GM12878 (cell line): ENCODE measurements at regions not wholly inside any gene's neighbourhood (a gene's known extent, or its start where the extent isn't known, plus 50 kb on each side); places are given as distances from the start of the nearest gene placed in this dataset.

Experiments used
- CREB1 ChIP-seq: IDR thresholded peaks from 2 replicates; pipeline ENCODE4 v1.6.1; 2012; ENCODE audit warnings: low read depth, mild to moderate bottlenecking, inconsistent platforms
- EP300 ChIP-seq, 2 experiments: fragments of 150-350 bp in 1 of 2; IDR thresholded peaks; 2 replicates each; pipeline ENCODE4 v1.6.1; 2011 to 2012; ENCODE audit warnings: low read depth in 2 of 2, low read length in 2 of 2, borderline replicate concordance in 1 of 2, improper control_type of control experiment in 1 of 2, inconsistent platforms in 1 of 2; ENCODE audit not compliant: control insufficient read depth in 1 of 2
- FOXM1 ChIP-seq: IDR thresholded peaks from 2 replicates; pipeline ENCODE4 v1.6.1; 2012; ENCODE audit warnings: low read depth, mild to moderate bottlenecking, inconsistent platforms, low read length, moderate library complexity
- MYC ChIP-seq: IDR thresholded peaks from 2 replicates; pipeline ENCODE4 v1.6.1; 2011; ENCODE audit warnings: mild to moderate bottlenecking, low read length, moderate library complexity, inconsistent platforms; ENCODE audit not compliant: insufficient read depth, insufficient replicate concordance, insufficient read length, severe bottlenecking
- POLR2AphosphoS5 ChIP-seq: IDR thresholded peaks from 2 replicates; pipeline ENCODE4 v1.6.1; 2011; ENCODE audit warnings: mild to moderate bottlenecking, low read length, inconsistent platforms
- RAD51 ChIP-seq: fragments of 450-650 bp; IDR thresholded peaks from 2 replicates; pipeline ENCODE4 v1.6.1; 2016; ENCODE audit warnings: moderate library complexity, mild to moderate bottlenecking, inconsistent platforms
- STAT3 ChIP-seq: IDR thresholded peaks from 2 replicates; pipeline ENCODE4 v1.6.1; 2011; ENCODE audit warnings: low read depth, low read length, improper control_type of control experiment
- USF2 ChIP-seq: IDR thresholded peaks from 2 replicates; pipeline ENCODE4 v1.6.1; 2011; ENCODE audit warnings: low read depth, low read length, improper control_type of control experiment, borderline replicate concordance
- ZNF274 ChIP-seq: IDR thresholded peaks from one replicate; pipeline ENCODE4 v1.8.0; 2011; ENCODE audit not compliant: insufficient read length, insufficient read depth
- TF ChIP-seq, protein P1 (sequence below), 3 experiments: IDR thresholded peaks in 2 of 3; conservative IDR thresholded peaks in 1 of 3; 2 replicates each; pipeline ENCODE4 v1.5.1; 2011; ENCODE audit warnings: low read depth in 3 of 3, low read length in 3 of 3, mild to moderate bottlenecking in 3 of 3, control low read depth in 2 of 3, moderate library complexity in 2 of 3, inconsistent platforms in 1 of 3, mixed read lengths in 1 of 3; ENCODE audit not compliant: control insufficient read depth in 2 of 3, insufficient read depth in 1 of 3; ENCODE audit errors: extremely low read depth in 1 of 3

DNA sequence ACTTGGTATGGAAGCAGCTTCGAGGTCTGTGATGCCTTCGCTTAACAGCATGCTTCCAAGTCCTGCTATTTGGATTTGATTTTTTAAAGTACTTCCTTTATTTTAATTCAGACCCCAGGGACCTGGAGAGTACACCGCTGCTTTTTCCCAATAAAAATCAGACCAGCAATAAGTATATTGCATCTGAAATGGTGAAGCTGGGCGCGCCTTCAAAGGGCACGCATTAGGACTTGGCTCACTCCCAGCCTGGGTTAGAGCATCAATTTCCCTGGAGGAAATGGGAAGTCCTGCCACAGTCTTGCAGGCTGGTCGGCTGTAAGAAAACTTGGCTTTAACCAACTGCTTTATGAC lies 325.1 kb downstream of the RRAGC start:
- TF ChIP-seq POLR2AphosphoS5 (no peak), USF2 (no peak), STAT3 (no peak), MYC (no peak), RAD51 (no peak), EP300 (IDR thresholded peaks at IDR 0.05; ENCODE audit: borderline replicate concordance in 1 of 2, control insufficient read depth in 1 of 2, low read depth in 2 of 2, low read length in 2 of 2) (no peak), CREB1 (no peak), FOXM1 (no peak), ZNF274 (no peak)
- TF ChIP-seq, protein P1, sequence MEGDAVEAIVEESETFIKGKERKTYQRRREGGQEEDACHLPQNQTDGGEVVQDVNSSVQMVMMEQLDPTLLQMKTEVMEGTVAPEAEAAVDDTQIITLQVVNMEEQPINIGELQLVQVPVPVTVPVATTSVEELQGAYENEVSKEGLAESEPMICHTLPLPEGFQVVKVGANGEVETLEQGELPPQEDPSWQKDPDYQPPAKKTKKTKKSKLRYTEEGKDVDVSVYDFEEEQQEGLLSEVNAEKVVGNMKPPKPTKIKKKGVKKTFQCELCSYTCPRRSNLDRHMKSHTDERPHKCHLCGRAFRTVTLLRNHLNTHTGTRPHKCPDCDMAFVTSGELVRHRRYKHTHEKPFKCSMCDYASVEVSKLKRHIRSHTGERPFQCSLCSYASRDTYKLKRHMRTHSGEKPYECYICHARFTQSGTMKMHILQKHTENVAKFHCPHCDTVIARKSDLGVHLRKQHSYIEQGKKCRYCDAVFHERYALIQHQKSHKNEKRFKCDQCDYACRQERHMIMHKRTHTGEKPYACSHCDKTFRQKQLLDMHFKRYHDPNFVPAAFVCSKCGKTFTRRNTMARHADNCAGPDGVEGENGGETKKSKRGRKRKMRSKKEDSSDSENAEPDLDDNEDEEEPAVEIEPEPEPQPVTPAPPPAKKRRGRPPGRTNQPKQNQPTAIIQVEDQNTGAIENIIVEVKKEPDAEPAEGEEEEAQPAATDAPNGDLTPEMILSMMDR (IDR thresholded peaks at IDR 0.05 in 2 of 3, conservative IDR thresholded peaks at IDR 0.05 in 1 of 3; ENCODE audit: control insufficient read depth in 2 of 3, extremely low read depth in 1 of 3, insufficient read depth in 1 of 3, low read depth in 3 of 3, low read length in 3 of 3) = no peak
